Hindlimb muscle (tissue), 1 donor: ENCODE measurements at regions not wholly inside any gene's neighbourhood (a gene's known extent, or its start where the extent isn't known, plus 50 kb on each side); places are given as distances from the start of the nearest gene placed in this dataset.
"Not testable (repeated sequence)": the region's sequence is repeated elsewhere in the genome, so short reads cannot be mapped to it uniquely, and the experiment has no call there.

ENCODE experiments used
- DNase-seq: peaks from one replicate; pipeline ENCODE4 v3.0.0-alpha.2; 2013

DNA sequence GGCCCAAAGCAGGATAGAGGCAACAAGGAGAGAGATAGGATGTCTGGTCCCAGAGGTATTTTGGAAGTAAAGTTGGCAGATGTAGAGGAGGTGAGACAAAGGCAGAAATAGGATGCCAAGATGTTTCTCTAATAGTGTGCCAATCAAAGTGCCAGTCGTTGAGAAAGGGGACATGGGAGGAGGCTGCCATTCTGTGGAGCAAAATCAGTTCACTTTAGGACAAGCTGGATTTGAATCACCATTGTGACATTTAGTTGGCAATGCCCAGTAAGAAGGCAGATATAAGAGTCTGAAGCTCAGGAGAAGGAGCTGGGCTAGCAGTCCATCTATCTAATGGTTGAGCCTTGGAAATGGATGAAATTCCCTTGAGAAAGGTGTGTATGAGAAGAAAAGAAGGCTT, 53.8 kb downstream of the ADRB2 start:
- DNase-seq, result no peak

DNA sequence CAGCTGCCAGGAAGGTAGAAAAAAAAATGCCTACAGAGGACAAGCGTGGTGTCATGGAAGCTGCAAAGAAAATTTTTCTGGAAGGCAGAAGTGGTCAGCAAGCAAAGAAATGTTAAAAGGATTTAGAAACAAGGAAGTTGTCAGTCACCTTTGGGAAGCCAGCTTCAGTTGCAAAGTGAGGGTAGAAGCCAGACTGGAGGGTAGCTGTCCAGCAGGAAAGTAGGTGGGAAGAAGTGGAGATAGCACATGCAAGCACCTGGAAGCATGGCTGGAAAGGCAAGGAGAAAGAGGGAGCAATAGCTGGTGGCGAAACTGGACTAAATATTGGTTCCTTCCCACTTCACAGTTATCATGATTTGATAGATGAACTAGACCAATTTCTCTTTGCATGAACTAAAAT, 54.3 kb downstream of the ADRB2 start:
- DNase-seq, result no peak

DNA sequence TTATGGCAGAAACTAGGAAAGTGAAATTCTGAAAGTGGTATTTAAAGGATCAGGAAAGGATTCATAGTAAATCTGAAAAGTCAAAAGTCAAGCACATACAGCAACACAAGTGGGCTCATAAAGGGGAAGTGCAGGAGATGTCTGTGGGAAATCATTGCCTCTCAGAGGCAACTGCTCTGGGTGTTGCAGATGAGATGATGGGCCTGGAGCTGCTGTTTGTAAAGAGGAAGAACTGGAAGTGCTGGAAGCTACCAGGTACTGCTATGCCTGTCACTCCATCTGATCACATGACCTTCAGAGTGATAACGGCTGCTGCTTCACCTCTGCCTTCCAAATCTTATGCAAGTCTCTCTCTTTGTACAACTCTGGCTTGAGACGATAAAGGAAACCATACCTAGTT, 55.9 kb downstream of the ADRB2 start:
- DNase-seq, result no peak

DNA sequence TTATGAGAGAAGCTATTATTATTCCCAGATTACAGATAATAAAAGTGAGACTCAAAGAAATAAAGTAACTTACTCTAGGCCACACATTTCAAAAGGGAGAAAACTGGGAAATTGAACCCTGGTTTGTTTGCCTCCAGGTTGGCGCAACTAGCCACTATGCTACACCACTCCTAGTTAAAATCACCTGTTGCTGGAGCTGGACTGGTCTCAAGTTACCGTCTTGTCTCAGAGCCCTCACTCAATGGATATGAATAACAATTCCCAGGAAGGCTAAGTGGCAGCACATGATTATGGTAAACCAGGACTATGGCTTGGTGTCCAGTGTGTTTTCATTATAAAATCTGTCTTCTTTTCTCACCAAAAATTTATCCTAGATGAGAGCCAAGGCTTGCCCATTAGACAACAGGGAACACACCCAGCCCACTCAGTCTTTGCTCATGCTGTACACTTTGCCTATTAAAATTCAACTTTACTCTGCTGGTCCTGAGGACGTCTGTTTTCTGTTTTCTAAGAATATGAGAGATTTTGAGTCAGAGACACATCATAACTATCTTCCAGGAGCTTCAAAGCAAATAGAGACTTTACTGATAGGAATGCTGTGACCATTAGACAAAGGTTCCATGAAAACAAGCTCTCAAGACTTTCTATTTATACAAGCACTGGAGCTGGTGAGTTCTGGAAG, 58.1 kb downstream of the ADRB2 start:
- no peak for DNase-seq

DNA sequence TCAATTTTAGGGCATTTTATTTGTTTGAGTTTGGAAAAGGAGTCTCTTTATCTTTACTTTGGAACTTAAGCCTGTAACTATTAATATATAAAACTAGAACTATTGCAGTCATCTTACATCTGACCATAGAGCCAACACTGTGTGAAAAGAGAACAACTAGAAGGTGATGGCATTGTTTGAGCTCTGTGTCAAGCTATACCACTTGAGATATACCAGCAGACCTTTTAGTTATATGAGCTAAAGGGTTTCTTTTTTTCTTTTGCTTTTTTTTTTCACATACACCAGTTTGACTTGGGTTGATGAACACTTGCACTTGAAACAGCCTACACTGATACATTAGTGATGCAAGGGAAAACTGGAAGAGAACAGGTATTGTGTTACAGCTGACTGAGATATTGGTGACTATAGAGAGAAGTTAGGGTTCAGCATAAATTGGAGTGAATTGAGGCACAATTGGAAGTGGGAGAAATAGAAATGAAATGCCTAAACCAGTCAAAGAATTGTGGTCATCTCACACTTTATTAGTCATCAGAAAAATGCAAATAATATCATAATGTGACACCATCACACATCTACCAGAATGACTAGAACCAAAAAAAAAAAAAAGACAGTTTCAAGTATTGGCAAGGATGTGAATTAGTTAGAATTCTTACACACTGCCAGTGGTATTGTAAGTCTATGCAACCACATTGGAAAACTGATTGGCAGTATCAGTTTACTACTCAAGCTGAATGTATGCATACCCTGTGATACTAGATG, 60.9 kb downstream of the ADRB2 start:
- DNase-seq, result no peak

DNA sequence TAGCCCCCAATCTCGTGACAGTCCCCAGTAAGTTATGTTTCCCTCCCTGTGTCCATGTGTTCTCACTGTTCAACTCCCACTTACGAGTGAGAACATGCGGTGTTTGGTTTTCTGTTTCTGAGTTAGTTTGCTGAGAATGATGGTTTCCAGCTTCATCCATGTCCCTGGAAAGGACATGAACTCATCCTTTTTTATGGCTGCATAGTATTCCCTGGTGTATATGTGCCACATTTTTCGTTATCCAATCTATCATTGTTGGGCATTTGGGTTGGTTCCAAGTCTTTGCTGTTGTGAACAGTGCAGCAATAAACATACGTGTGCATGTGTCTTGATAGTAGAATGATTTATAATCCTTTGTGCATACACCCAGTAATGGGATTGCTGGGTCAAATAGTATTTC, 63.5 kb downstream of the ADRB2 start:
- not testable (repeated sequence) for DNase-seq

DNA sequence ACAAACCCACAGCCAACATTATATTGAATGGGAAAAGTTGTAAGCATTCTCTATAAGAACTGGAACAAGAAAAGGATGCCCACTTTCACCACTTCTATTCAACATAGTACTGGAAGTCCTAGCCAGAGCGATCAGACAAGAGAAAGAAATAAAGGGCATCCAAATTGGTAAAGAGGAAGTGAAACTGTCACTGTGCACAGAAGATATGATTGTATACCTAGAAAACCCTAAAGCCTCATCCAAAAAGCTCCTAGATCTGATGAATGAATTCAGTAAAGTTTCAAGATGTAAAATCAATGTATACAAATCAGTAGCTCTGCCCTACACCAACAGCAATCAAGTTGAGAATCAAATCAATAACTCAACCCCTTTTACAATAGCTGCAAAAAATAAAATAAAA, 69.0 kb downstream of the ADRB2 start:
- DNase-seq, result not testable (repeated sequence)

DNA sequence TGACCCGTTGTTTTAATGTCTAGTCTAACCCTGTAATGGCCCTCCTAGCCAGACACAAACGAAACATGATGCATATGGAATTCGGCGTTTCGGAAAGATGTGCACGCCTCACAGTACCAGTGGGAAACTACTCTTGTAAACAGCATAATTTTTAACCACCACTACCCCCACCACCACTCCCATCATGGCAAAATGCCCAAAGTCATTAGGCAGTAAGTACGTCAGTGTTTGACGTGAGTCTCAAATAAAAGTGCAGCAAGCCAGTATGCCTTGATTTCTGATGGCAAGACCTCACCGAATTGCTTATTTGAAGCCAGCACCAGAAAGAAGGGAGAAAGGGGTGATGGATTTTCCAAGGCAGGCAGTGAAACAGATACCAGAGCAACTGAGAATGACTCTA, 71.4 kb downstream of the ADRB2 start:
- no peak for DNase-seq

DNA sequence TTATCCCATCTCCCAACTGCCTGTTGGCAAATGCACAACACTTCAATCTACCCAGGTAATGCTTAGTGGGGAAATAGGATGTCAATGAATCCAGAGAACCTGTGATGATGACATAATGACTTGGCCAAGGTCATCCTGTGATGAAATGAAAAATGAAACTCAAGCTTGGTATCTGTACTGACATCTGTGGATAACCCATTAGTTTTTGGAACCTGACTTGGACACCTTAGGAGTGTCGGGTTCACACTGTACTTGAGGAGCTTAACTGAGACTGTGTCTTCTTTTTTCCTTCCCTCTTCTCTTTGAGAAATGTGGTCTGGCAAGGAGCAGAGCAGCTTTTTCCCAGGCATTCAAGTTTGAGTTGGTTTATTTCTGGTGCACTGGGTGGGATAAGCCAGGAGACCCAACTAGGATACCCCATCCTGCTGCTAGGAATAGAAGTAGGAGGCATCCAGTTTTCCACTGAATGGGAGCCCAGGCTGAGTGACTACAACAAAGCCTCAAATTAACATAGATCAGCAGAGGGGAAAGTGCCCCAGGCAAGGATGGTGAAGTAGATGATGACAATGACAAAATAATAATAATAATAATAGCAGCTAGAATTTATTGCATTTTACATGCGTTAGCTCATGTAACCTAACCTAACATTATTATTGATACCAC, 72.1 kb downstream of the ADRB2 start:
- no peak for DNase-seq

DNA sequence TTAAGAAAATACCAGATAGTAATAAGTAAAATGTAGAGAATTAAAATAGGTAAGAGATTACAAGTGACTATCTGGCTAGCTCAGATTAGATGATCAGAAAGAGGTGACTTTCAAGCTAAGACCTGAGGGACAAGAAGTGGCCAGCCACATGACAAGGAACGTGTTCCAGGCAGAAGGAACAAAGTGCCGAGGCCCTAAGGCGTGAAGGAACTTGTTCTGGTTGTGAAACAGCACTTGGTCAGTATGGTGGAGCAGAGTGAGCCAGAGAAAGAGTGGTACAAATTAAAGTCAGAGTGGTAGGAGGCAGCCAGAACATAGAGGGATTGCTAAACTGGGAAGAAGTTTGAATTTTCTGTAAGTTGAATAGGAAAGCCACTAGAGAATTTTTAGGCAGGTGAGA, 73.6 kb downstream of the ADRB2 start:
- DNase-seq, result no peak

DNA sequence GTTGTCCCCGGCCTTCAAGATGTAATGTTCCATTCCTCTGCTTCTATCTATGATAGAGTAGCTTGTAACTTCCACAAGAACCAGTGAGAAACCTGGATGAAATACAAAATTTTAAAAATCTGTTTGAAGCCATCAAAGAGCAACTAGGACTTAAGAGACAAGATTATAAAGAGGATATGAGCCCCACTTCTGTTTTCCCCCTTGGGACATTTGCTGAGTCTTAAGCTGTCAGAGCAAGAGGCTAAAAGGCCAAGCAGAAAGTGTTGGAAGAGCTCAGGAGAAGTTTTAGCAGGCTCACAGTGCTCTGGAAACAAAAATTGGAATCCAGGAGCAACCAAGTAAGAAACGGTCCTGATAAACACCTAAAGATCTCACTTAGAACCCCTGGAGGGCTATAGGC, 76.1 kb downstream of the ADRB2 start:
- no peak for DNase-seq

DNA sequence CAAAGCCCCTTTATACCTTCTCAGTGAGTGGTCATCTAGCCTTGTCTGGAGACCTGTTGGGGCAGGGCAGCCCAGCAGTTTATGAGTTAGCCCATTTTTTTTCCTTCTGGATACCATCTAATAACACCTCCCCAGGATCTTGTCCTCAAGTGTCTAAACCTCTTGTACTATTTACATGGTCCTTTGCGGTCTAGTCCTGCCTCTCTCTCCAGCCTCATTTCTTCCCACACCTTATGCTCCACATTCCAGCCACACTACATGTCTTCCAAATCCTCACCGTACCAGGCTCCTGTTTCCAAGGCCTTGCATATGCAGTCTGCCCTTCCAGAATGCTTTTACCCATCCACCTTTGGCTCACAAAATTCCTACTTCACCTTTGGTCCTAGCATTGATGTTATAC, 77.2 kb downstream of the ADRB2 start:
- DNase-seq, result no peak

DNA sequence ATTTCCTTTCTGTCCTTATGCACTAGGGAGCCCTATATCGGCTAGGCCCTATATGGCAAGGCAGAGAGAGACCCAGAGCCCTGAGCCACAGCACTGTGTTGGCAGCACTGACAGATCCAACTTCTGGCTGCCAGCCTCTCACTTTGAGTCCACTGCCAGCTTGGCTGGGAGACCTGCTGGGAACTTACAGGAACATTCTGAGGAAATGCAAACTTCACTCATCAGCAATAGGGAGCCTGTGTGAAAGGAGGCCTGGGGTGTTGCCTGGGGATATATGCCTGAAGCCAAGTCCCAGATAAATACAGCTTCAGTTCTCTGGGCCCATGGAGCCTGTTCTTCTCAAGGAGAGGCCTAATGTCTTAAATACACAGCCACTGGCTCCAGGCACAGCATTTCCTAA, 78.0 kb downstream of the ADRB2 start:
- DNase-seq, result peak; percentile 15

DNA sequence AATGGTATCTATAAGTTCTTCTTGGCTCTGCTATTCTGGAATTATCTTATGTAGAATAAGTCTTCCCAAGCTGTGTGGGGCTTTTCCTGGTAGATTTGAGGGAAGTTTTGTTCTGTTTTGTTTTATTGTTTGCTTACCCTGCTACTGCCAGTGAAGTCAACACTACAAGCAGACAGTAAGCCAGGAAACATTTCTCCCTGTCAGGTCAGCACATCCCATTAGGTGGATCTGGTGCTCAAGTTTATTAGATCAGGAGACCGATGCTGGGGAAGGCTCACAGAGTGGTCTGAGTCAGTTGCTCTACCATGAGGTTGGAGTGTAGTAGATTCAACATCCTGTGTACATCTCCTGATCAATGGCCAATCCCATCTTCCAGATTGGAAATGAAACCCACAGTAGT, 79.1 kb downstream of the ADRB2 start:
- no peak for DNase-seq

DNA sequence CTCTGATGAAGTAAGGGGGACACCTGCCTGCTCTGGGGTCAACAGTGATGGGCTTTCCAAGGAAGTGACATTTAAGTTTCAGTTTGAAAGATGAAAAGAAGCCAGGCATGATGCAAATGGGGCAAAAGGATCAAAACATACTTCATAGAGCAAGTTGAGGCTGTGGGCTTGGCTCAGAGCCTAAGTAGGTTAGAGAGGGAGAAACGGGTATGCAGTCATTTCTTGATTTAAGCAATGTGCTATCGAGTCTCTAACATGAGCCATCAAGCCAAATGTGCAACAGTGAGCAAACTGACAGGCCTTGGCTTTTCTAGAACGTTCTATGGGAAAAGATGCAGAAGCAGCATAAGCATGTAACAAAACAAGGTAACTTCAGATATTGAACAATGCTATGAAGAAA, 80.6 kb downstream of the ADRB2 start:
- DNase-seq, result no peak

DNA sequence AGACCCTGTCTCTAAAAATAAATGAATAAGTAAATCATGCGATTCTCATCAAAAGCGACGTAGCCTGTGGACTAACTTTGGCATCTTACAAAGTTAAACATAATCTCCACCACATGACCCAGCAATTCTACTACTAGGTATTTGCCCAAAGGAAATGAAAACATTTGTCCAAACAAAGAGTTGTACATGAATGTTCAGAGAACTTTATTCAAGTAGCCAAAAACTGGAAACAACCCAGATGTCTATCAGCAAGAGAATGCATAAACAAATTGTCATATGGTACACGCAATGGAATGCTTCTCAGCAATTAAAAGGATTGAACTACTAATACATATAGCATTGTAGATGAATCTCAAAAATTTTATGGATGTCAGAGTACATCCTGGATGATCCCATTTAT, 82.6 kb downstream of the ADRB2 start:
- DNase-seq, result no peak

DNA sequence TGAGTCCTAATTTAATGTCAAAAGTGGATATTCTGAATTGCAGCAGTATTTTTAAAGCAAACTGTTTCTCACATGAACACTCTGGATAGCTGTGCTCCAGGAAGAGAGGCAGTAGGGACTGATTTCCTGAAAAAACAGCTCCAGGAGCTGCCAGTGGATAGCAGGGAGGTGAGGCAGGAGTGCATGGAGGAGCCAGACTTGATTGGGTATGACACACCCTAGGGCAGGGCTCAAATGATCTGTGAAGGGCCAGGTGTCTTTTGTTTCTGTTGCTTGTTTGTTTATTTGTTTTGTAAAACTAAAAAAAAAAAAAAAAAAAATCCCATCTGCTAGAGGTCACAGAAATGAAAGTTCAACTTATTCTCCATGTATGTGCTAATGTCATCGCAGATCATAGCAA, 83.4 kb downstream of the ADRB2 start:
- DNase-seq, result no peak

DNA sequence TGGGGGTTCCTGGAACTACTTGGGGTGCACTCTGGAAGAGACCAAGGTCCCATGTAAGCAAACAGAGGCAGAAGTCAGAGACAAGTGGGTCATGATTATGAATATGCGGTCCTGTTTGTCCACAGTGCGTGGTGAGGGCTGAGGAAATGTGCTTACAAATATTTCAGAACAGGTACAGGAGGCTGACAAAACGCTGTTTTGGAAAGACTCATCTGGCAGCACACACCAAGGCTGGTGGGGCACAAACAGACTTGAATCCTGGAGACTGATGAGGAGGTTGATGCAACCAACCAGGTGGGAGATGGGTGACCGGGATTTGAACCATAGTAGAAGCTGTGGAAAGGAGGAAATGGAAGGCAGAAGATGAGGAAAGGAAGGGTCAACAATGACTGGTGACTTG, 83.8 kb downstream of the ADRB2 start:
- no peak for DNase-seq

DNA sequence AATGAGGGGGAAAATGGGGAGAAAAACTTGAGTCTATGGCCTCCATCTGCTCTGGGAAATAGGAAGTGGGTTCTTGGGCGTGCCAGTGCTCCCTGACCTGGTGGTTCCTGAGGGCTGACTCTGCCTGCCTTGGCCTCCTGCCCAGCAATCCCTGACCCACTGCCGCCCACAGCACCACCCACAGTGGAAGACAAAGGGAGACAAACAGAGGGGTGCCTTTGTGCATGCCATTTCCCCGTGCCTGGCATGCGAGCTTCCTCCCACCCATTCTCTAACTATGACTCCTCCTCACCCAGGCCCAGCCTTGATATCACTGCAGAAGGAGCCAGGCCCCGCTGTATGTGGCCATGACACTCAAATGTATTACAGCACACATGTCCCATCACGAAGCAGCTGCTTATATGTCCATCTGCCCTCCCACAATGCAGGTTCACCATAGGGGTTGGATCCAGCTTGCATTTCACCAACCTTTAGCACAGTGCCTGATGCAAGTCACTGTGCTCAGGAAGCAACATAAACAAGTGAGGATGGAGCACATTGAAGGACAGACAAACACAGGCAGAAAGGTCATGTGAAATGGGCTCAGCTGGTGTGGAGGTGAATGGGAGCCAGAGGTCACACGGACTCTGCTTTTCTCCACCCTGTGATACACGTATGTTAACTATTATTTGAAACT, 84.4 kb downstream of the ADRB2 start:
- DNase-seq, result no peak

DNA sequence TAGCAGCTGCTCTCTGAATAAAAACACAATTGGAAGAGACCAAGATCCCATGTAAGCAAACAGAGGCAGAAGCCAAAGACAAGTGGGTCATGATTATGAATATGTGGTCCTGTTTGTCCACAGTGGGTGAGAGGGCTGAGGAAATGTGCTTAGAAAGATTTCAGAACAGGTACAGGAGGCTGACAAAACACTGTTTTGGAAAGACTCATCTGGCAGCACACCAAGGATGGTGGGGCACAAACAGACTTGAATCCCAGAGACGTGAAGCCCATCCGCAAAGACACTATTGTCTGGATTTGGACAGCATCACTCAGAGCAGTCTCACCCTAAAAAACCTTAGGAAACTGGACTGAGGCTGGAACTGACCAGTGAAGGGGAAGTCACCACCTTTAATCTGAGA, 85.0 kb downstream of the ADRB2 start:
- no peak for DNase-seq

DNA sequence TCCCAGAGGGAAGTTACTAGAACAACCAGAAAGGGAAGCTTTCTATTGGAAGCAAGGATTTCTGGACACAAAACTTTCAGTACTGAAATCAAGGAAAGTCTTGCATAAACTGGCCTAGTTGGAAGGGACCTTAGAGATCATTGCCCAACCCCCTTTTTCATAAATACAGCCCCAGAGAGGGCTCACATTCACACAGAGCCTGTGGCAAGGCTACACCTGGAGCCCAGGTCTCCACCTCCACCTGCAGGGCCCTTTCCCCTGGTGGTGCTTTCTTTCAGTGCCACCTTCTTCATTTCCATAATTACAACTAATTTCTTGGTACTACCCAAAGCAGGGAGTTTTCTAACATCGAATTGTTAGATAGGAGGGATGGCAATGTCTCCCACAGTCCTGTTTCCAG, 85.7 kb downstream of the ADRB2 start:
- no peak for DNase-seq

DNA sequence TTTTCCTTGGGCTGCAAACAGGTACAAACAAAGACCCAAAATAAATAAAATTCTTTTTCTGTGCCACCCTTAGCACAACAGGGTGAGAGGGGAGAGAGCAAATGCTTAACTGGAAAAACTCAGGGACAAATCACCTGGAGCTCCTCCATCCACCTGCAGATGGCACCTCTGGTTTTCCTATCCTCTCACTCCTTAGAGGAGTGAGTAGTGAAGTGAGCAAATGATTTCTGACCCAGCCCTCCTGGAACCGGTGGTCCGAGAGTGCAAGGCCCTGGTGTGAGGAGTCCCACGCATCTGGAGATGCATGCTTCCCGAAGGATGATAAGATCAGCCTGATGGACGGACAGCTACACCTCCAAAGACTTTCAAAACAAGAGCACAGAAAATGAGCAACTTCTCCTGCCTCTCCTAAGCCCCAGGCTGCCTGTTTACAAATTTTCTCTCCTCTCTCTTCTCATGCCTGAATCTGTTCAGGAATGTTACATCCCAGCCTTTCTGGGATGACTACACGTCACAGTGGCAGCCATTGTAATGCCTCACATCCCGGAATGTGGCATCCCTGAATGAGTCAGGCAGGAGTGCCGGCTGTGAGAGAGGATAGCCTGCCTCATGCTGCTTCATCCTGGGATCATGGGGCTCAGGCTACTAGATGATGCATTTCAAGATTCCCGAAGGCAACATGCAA, 86.4 kb downstream of the ADRB2 start:
- DNase-seq, result no peak

DNA sequence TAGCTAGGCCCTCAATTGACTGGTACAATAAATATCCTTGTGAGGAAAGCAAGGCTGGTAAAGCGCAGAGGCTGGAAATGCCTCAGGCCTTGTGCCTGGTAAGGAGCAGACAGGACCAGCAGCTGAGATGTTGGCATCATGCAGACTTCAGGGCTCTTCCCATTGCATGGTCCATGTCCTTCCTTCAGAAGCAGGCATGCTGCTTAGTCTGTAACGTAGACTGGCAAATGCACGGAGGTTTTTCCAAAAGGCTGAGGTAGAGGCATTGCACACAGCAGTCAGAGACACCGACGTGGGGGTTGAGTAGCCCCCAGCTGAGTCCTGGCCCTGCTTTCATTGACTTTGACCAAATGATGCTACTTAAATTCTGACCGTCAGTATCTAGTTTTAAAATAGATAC, 87.1 kb downstream of the ADRB2 start:
- no peak for DNase-seq
